ENCODE measurements at regions not wholly inside any gene's neighbourhood (a gene's known extent, or its start where the extent isn't known, plus 50 kb on each side); places are given as distances from the start of the nearest gene placed in this dataset.

GRCh38 chr5:82918311-82919031 lies 158.7 kb downstream of the TMEM167A start:
- TF ChIP-seq CTCF (IDR thresholded peaks at IDR 0.05; ENCODE audit: poor library complexity, severe bottlenecking): no peak
- H3K27me3 ChIP-seq (ENCODE audit: insufficient read depth, poor library complexity, severe bottlenecking): no peaks in the 10 kb centered on the region
- DNase-seq (ENCODE audit: low spot score) (no peak), ATAC-seq (ENCODE audit: low read depth) (no peak)
- no peak overlapping the region for H3K4me3 ChIP-seq (ENCODE audit: severe bottlenecking)
- H3K36me3 ChIP-seq (ENCODE audit: low read depth): no peaks in the 10 kb centered on the region
- peaks cover 3% of the 10 kb centered on the region for H3K9me3 ChIP-seq (ENCODE audit: severe bottlenecking)
- H3K27ac ChIP-seq (ENCODE audit: poor library complexity, severe bottlenecking): no peak overlapping the region
- no peaks in the 10 kb centered on the region for H3K4me1 ChIP-seq (ENCODE audit: insufficient read depth, poor library complexity, severe bottlenecking)

GRCh38 chr5:82917584-82917983 lies 159.6 kb downstream of the TMEM167A start:
- ATAC-seq (ENCODE audit: low read depth) (no peak), DNase-seq (ENCODE audit: low spot score) (no peak)
- H3K9me3 ChIP-seq (ENCODE audit: severe bottlenecking): peaks cover 3% of the 10 kb centered on the region
- H3K27me3 ChIP-seq (ENCODE audit: insufficient read depth, poor library complexity, severe bottlenecking): no peaks in the 10 kb centered on the region
- H3K27ac ChIP-seq (ENCODE audit: poor library complexity, severe bottlenecking): no peak overlapping the region
- no peak overlapping the region for H3K4me3 ChIP-seq (ENCODE audit: severe bottlenecking)
- no peaks in the 10 kb centered on the region for H3K36me3 ChIP-seq (ENCODE audit: low read depth)
- TF ChIP-seq CTCF (IDR thresholded peaks at IDR 0.05; ENCODE audit: poor library complexity, severe bottlenecking): no peak
- no peaks in the 10 kb centered on the region for H3K4me1 ChIP-seq (ENCODE audit: insufficient read depth, poor library complexity, severe bottlenecking)

GRCh38 chr5:82913971-82914370 lies 163.2 kb downstream of the TMEM167A start:
- no peak overlapping the region for H3K4me3 ChIP-seq (ENCODE audit: severe bottlenecking)
- peaks cover 3% of the 10 kb centered on the region for H3K9me3 ChIP-seq (ENCODE audit: severe bottlenecking)
- no peaks in the 10 kb centered on the region for H3K4me1 ChIP-seq (ENCODE audit: insufficient read depth, poor library complexity, severe bottlenecking)
- ATAC-seq (ENCODE audit: low read depth) (no peak), DNase-seq (ENCODE audit: low spot score) (no peak)
- H3K27me3 ChIP-seq (ENCODE audit: insufficient read depth, poor library complexity, severe bottlenecking): no peaks in the 10 kb centered on the region
- TF ChIP-seq CTCF (IDR thresholded peaks at IDR 0.05; ENCODE audit: poor library complexity, severe bottlenecking): no peak
- H3K36me3 ChIP-seq (ENCODE audit: low read depth): no peaks in the 10 kb centered on the region
- H3K27ac ChIP-seq (ENCODE audit: poor library complexity, severe bottlenecking): no peak overlapping the region

- DNase-seq (ENCODE audit: low spot score): no peak
- Histone ChIP-seq H3K4me3 (ENCODE audit: severe bottlenecking) (no peak overlapping the region), H3K9me3 (ENCODE audit: severe bottlenecking) (peaks cover 3% of the 10 kb centered on the region), H3K27ac (ENCODE audit: poor library complexity, severe bottlenecking) (no peak overlapping the region), H3K36me3 (ENCODE audit: low read depth) (no peaks in the 10 kb centered on the region), H3K4me1 (ENCODE audit: insufficient read depth, poor library complexity, severe bottlenecking) (no peaks in the 10 kb centered on the region), H3K27me3 (ENCODE audit: insufficient read depth, poor library complexity, severe bottlenecking) (no peaks in the 10 kb centered on the region)
- no peak for ATAC-seq (ENCODE audit: low read depth)
- TF ChIP-seq CTCF (IDR thresholded peaks at IDR 0.05; ENCODE audit: poor library complexity, severe bottlenecking): no peak
These were observed 164.7 kb downstream of the TMEM167A start for GRCh38 chr5:82912462-82912861.

GRCh38 chr5:82911910-82912309 lies 165.3 kb downstream of the TMEM167A start:
- no peak overlapping the region for H3K27ac ChIP-seq (ENCODE audit: poor library complexity, severe bottlenecking)
- no peaks in the 10 kb centered on the region for H3K36me3 ChIP-seq (ENCODE audit: low read depth)
- ATAC-seq (ENCODE audit: low read depth): peak; percentile 27; the same call in 1 of the 3 replicates
- peaks cover 3% of the 10 kb centered on the region for H3K9me3 ChIP-seq (ENCODE audit: severe bottlenecking)
- no peak overlapping the region for H3K4me3 ChIP-seq (ENCODE audit: severe bottlenecking)
- no peak for DNase-seq (ENCODE audit: low spot score)
- TF ChIP-seq CTCF (IDR thresholded peaks at IDR 0.05; ENCODE audit: poor library complexity, severe bottlenecking): no peak
- no peaks in the 10 kb centered on the region for H3K4me1 ChIP-seq (ENCODE audit: insufficient read depth, poor library complexity, severe bottlenecking)
- no peaks in the 10 kb centered on the region for H3K27me3 ChIP-seq (ENCODE audit: insufficient read depth, poor library complexity, severe bottlenecking)

Data from RWPE2 (cell line).